SK-N-DZ (cell line): ENCODE measurements at regions not wholly inside any gene's neighbourhood (a gene's known extent, or its start where the extent isn't known, plus 50 kb on each side); places are given as distances from the start of the nearest gene placed in this dataset.
"Not testable (repeated sequence)": the region's sequence is repeated elsewhere in the genome, so short reads cannot be mapped to it uniquely, and the experiment has no call there.

Experiments
- DNase-seq: peaks from one replicate; pipeline ENCODE4 v3.0.0-alpha.2; 2015; ENCODE audit warnings: low spot score

GRCh38 chr18:1104181-1104881, 199.7 kb downstream of the ADCYAP1 start:
- DNase-seq = no peak

DNA sequence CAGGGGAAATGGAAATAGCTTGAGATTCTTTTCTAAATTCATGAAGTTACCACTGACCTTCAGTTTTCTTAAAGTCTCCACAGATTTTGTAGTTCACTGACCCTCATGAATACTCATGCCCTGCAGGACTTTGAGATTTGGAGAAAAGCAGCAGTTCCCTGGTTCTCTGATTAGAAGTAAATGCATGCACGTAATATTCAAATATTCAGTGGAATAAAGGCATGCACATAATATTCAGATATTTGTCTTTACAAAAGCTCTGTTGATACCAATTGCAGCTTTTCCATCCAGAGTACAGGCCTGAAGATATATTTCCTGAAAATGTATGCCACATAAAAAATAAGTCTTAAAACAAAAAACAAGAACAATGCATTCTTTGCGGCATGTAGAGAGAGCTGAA, 219.8 kb downstream of the ADCYAP1 start:
- DNase-seq = no peak

DNA sequence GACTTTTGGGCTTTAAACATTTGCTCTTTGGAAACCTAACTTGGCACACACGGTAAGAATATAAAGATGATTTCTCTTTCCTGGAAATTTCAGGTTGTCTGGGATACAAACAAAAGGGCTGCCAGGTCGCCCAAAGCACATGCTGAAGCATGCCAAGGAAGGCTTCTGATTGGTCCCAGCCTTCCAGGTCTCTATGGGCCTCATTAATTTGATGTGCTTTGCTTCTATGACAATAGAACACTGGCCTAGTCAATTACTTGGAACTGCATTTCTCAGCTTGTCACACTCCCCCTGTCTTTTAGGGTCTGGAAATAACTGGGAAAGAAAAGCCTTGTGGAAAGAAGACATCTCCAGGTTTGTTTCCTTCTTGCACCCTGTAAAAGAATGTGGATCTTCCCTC, 228.9 kb downstream of the ADCYAP1 start:
- no peak for DNase-seq

- no peak for DNase-seq
Observed at GRCh38 chr18:1147730-1148129, 243.1 kb downstream of the ADCYAP1 start.

- DNase-seq = no peak
Observed at GRCh38 chr18:1149709-1150108, 245.0 kb downstream of the ADCYAP1 start.

- DNase-seq = no peak
Observed at GRCh38 chr18:1150344-1150743, 245.7 kb downstream of the ADCYAP1 start.

DNA sequence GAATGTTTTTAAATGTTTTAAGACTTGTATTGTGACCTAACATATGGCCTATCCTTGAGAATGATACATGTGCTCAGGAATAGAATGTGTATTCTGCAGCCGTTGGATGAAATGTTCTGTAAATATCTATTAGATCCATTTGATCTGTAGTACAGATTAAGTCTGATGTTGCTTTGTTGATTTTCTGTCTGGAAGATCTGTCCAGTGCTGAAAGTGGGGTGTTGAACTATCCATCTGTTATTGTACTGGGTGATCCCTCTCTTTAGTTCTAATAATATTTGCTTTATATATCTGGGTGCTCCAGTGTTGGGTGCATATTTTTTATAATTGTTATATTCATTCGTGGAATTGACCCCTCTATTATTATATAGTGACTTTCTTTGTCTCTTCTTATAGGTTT, 248.3 kb downstream of the ADCYAP1 start:
- DNase-seq = not testable (repeated sequence)

DNA sequence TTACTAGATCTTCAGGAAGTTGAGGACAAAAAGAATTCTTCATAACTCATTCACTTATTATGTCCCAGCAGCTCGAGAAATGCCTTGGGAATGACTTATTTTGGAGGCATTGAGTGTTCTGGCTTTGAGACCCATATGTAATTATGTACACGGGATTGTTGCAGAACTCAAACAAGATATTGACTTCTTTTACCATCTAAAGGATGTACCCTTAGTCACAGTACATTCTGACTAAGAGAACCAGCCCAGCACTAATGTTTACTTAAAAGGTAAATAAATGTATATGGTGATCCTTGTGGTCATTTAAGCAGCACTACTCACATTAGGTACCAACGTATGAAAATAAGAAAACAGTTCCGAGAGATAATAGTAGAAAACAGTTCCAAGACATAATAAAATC, 268.9 kb downstream of the ADCYAP1 start:
- DNase-seq = no peak

GRCh38 chr18:1177232-1177631, 272.6 kb downstream of the ADCYAP1 start:
- no peak for DNase-seq

GRCh38 chr18:1191341-1191740, 286.7 kb downstream of the ADCYAP1 start:
- no peak for DNase-seq

DNA sequence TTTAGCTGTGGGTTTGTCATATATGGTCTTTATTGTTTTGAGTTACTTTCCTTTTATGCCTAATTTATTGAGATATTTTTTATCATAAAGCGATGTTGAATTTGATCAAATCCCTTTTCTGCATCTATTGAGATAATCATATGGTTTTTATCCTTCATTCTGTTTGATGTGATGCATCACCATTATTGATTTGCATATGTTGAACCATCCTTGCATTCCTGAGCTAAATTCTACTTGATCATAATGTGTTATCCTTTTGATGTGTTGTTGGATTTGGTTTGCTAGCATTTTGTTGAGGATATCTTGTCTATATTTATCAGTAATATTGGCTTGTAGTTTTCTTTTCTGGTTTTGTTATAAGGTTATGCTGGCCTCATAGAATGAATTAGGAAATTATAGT, 308.5 kb downstream of the ADCYAP1 start:
- DNase-seq = no peak

GRCh38 chr18:1222880-1223279, 318.2 kb downstream of the ADCYAP1 start:
- DNase-seq = no peak

GRCh38 chr18:1227025-1227424, 322.4 kb downstream of the ADCYAP1 start:
- DNase-seq = no peak

GRCh38 chr18:1229634-1230033, 325.0 kb downstream of the ADCYAP1 start:
- no peak for DNase-seq

DNA sequence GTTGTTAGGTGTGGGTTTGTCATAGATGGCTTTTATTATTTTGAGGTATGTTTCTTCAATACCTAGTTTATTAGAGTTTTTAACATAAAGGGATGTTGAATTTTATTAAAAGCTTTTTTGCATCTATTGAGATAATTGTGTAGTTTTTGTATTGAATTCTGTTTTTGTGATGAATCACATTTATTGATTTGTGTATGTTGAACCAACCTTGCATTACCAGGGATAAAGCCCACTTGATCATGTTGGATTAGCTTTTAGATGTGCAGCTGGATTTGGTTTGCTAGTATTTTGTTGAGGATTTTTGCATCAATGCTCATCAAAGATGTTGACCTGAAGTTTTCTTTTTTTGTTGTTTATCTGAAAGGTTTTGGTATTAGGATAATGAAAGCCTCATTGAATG, 328.2 kb downstream of the ADCYAP1 start:
- DNase-seq = no peak

DNA sequence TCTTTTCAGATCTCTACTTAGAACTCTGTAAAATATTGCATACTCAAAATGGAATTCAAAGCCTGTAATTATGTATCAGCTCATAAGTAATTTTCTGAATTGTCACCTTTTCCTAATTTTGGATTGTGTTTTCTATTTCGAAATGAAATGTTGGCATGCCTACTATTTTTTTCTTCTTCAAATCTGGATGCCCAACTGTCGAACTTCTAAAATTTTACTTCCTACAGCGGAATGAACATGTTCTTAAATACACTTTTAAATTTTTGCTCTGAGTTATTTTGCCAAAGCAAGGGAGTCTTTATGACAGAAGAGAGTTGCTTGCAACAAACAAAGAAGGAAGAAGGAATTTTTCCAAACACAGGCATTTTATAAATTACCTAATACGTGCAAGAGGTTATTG, 336.0 kb downstream of the ADCYAP1 start:
- DNase-seq = no peak

DNA sequence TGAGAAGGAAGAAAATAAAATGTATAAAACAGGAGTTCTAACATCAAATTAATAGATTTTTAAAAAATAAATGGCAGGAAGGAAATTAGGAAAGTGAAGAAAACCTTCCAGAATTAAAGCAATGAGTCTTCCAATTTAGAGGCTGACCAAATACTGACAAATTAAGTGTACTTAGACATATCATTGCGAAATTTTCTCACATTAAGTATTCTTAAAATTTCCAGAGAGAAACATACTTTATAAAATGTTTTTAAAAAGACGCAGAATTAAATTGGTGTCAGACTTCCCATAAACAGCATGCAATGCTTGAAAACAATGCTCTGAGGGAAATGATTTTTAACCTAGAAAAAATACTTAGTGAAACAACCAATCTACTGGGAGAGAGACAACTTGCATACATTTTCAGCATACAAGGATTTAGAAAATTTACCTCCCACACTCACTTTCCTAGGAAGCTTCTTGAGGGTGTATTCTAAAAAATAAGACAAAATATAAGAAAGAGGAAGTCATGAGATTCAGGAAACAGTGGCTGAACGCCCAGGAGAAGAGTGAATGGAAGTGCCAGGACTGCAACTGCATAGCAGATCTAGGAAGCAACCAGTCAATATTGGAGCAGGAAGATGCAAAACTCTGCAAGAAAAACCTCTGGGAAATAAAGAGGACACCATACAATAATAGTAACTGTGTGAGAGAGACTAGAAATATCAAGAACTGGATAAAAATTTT, 339.9 kb downstream of the ADCYAP1 start:
- DNase-seq = no peak

DNA sequence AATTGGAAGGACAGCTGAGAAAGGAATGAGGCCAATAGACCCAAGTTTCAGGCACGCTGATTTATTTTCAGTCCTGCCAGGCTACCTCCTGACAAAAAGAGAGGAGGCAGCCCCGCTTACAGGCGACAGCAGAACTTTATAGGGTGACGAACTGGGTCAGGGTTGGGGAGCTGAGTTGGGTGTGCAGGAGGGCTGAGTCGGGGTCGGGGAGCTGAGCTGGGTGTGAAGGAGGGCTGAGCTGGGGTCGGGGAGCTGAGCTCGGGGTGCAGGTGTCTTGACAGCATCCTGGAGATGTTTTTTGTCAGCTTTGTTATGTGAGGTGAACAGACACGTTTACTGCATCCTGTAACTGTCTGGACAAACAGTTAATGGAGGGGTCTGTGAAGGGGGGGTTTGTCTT, 342.2 kb downstream of the ADCYAP1 start:
- no peak for DNase-seq

GRCh38 chr18:1252534-1252933, 347.9 kb downstream of the ADCYAP1 start:
- peak; percentile 61 for DNase-seq

DNA sequence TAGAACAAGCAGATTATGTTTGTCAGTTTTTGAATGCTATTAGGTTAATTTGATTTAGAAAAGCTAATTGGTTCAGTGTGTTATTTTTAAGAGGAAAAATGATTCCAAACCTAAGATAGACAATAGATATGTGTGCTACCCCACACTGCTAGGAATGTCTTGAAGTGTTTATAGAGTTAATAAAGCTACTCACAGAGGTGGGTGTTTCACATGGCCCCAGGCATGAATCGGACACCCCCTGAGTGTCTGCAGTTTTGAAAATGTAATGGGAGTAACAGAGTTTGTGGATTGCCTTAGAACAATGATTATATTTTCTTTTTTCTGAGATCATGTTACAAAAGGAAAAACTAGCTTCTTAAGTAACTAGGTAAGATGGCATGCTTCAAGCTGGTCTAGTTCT, 348.3 kb downstream of the ADCYAP1 start:
- no peak for DNase-seq

- DNase-seq = no peak
Observed at GRCh38 chr18:1253827-1254226, 349.2 kb downstream of the ADCYAP1 start.

DNA sequence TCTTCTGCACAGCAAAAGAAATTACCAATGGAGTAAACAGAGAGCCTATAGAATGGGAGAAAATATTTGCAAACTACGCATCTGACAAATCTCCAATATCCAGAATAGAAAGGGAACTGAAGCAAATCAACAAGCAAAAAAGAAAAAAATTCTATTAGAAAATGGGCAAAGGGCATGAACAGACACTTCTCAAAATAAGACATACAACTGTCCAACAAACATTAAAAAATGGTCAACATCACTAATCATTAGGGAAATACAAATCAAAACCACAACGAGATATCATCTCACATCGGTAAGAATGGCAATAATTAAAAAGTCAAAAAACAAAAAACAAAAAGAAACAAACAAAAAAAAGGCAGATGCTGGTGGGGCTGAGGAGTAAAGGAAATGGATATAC, 356.4 kb downstream of the ADCYAP1 start:
- no peak for DNase-seq

- DNase-seq = no peak
Observed at GRCh38 chr18:1267021-1267420, 362.4 kb downstream of the ADCYAP1 start.
